A549 (cell line): ENCODE measurements at regions not wholly inside any gene's neighbourhood (a gene's known extent, or its start where the extent isn't known, plus 50 kb on each side); places are given as distances from the start of the nearest gene placed in this dataset.

Source experiments
- ATAC-seq, 2 experiments: fragments of 200-7000 bp in 1 of 2; fragments of >200 bp in 1 of 2; cut with Nextera tagmentation in 1 of 2; cut with Tn5 transposase in 1 of 2; 3 replicates each; pipeline versions ENCODE4 v1.8.0 to v1.9.1; 2018 to 2020; ENCODE audit warnings: mild to moderate bottlenecking in 1 of 2, moderate library complexity in 1 of 2
- CTCF ChIA-PET: fragments of 300-600 bp; sonication (Branson Sonifier 250); formaldehyde crosslinking; extraction: SDS; loops from one replicate; lab custom pipeline; 2021; ENCODE audit warnings: antibody characterized with exemption, inconsistent platforms; lab: Yijun Ruan, JAX
- POLR2A ChIA-PET: fragments of 350-600 bp; formaldehyde crosslinking; extraction: SDS; loops from one replicate; lab custom pipeline; 2021; ENCODE audit warnings: antibody characterized with exemption, inconsistent platforms; lab: Yijun Ruan, JAX
- DNase-seq, 2 experiments: peaks; one replicate each; pipeline versions ENCODE4 v3.0.0 to v3.0.0-alpha.2; 2011 to 2016; ENCODE audit warnings: low read depth in 1 of 2, low spot score in 1 of 2
- FAIRE-seq: peaks from 2 replicates; lab custom pipeline; 2011; peaks lifted over from hg19 to GRCh38; lab: Jason Lieb, UNC
- H3K27ac ChIP-seq, 2 experiments: fragments of >200 bp; sonication (Bioruptor Twin); formaldehyde crosslinking; 3 replicates each; pipeline ENCODE4 v1.5.1; 2016 to 2017
- H3K4me1 ChIP-seq: fragments of >200 bp; sonication (Bioruptor Twin); formaldehyde crosslinking; 3 replicates; pipeline ENCODE4 v1.6.1; 2016
- H3K4me2 ChIP-seq: fragments of >200 bp; sonication (Bioruptor Twin); formaldehyde crosslinking; 3 replicates; pipeline ENCODE4 v1.6.1; 2016
- H3K4me3 ChIP-seq: fragments of >200 bp; sonication (Bioruptor Twin); formaldehyde crosslinking; 3 replicates; pipeline ENCODE4 v1.5.1; 2016
- H3K9me3 ChIP-seq: fragments of >200 bp; sonication (Bioruptor Twin); formaldehyde crosslinking; 3 replicates; pipeline ENCODE4 v1.6.1; 2016
- ATOH8 ChIP-seq: fragments of 250-450 bp; sonication (Bioruptor Pico); IDR thresholded peaks from 2 replicates; pipeline ENCODE4 v1.5.0; 2020; ENCODE audit warnings: low read depth, mild to moderate bottlenecking, moderate library complexity
- CEBPB ChIP-seq, 2 experiments: fragments of >200 bp in 1 of 2; sonication (Bioruptor Twin) in 1 of 2; formaldehyde crosslinking in 1 of 2; IDR thresholded peaks; 2 replicates each; pipeline ENCODE4 v1.6.1; 2012 to 2016
- CHD4 ChIP-seq: fragments of 200-600 bp; sonication (generic); IDR thresholded peaks from 2 replicates; pipeline ENCODE4 v1.6.1; 2016; ENCODE audit warnings: antibody characterized with exemption, mild to moderate bottlenecking, borderline replicate concordance
- E2F6 ChIP-seq: IDR thresholded peaks from 2 replicates; pipeline ENCODE4 v1.6.1; 2012; ENCODE audit warnings: low read depth, borderline replicate concordance
- EP300 ChIP-seq, 2 experiments: fragments of >200 bp; sonication (Bioruptor Twin); formaldehyde crosslinking; IDR thresholded peaks; 2 replicates in 1 of 2; 3 replicates in 1 of 2; pipeline ENCODE4 v1.6.1; 2016 to 2017
- FOSB ChIP-seq: fragments of 250-450 bp; sonication (Bioruptor Pico); IDR thresholded peaks from 2 replicates; pipeline ENCODE4 v1.5.0; 2020; ENCODE audit warnings: mild to moderate bottlenecking, moderate library complexity
- FOXS1 ChIP-seq: fragments of 250-450 bp; sonication (Bioruptor Pico); IDR thresholded peaks from 2 replicates; pipeline ENCODE4 v1.5.0; 2020; ENCODE audit warnings: mild to moderate bottlenecking, moderate library complexity
- GATA3 ChIP-seq: IDR thresholded peaks from 2 replicates; pipeline ENCODE4 v1.6.1; 2012; ENCODE audit warnings: borderline replicate concordance
- HEYL ChIP-seq: fragments of 250-450 bp; sonication (Bioruptor Pico); IDR thresholded peaks from 2 replicates; pipeline ENCODE4 v1.8.0; 2021; ENCODE audit warnings: mild to moderate bottlenecking, moderate library complexity
- HMGXB4 ChIP-seq: fragments of 250-450 bp; sonication (Bioruptor Pico); IDR thresholded peaks from 2 replicates; pipeline ENCODE4 v1.5.0; 2021; ENCODE audit warnings: mild to moderate bottlenecking, moderate library complexity, borderline replicate concordance
- HOXB13 ChIP-seq: fragments of 250-450 bp; sonication (Bioruptor Pico); IDR thresholded peaks from 2 replicates; pipeline ENCODE4 v1.5.0; 2020; ENCODE audit warnings: low read depth, mild to moderate bottlenecking, moderate library complexity
- KDM5A ChIP-seq: fragments of 200-600 bp; sonication (generic); IDR thresholded peaks from 2 replicates; pipeline ENCODE4 v1.6.1; 2016; ENCODE audit warnings: antibody characterized with exemption, mild to moderate bottlenecking
- RAD21 ChIP-seq, 2 experiments: fragments of >200 bp in 1 of 2; sonication (Bioruptor Twin) in 1 of 2; formaldehyde crosslinking in 1 of 2; IDR thresholded peaks in 1 of 2; conservative IDR thresholded peaks in 1 of 2; 2 replicates in 1 of 2; 3 replicates in 1 of 2; pipeline ENCODE4 v1.6.1; 2012 to 2018; ENCODE audit warnings: inconsistent platforms in 1 of 2
- REST ChIP-seq: fragments of 200-600 bp; sonication (generic); IDR thresholded peaks from 2 replicates; pipeline ENCODE4 v1.6.1; 2016; ENCODE audit warnings: antibody characterized with exemption, mild to moderate bottlenecking, moderate library complexity
- RNF2 ChIP-seq: fragments of 200-600 bp; sonication (generic); IDR thresholded peaks from 2 replicates; pipeline ENCODE4 v1.6.1; 2016; ENCODE audit warnings: low read depth, mild to moderate bottlenecking, antibody characterized with exemption, moderate library complexity, borderline replicate concordance
- TP53 ChIP-seq: fragments of 250-450 bp; sonication (Bioruptor Pico); IDR thresholded peaks from 2 replicates; pipeline ENCODE4 v1.5.0; 2021; ENCODE audit warnings: mild to moderate bottlenecking, moderate library complexity
- ZNF302 ChIP-seq: fragments of 250-450 bp; sonication (Bioruptor Pico); IDR thresholded peaks from 2 replicates; pipeline ENCODE4 v1.9.0; 2021; ENCODE audit warnings: inconsistent platforms, mild to moderate bottlenecking, moderate library complexity
- ZSCAN20 ChIP-seq: fragments of 250-450 bp; sonication (Bioruptor Pico); IDR thresholded peaks from 2 replicates; pipeline ENCODE4 v1.8.0; 2022; ENCODE audit warnings: mild to moderate bottlenecking, moderate library complexity
- WGBS: methylation state at CpG from one replicate; pipeline ENCODE4 v1.1.6; 2017; ENCODE audit errors: missing lambda C conversion rate; 5-methylcytosine and 5-hydroxymethylcytosine counted together

GRCh38 chr1:81032374-81032773 is 768.4 kb upstream of the ADGRL2 start:
- H3K4me1 ChIP-seq, result no peaks in the 10 kb centered on the region
- ChIA-PET POLR2A (no interaction called here), CTCF (no interaction called here)
- TF ChIP-seq E2F6 (no peak), RNF2 (no peak), EP300 (IDR thresholded peaks at IDR 0.05) (no peak), CEBPB (IDR thresholded peaks at IDR 0.05) (no peak), HEYL (CRISPR knock-in tag) (no peak), HMGXB4 (CRISPR knock-in tag) (no peak)
- WGBS, result 36% methylated on average over 7 of the region's 7 CpGs
- no peak for DNase-seq
- FAIRE-seq, result no peak
- ATAC-seq, result no peak
- no peak overlapping the region for H3K4me3 ChIP-seq
- H3K9me3 ChIP-seq, result no peaks in the 10 kb centered on the region; the same call in 2 of the 3 replicates
- no peak overlapping the region for H3K27ac ChIP-seq
- H3K4me2 ChIP-seq, result no peak overlapping the region

- Histone ChIP-seq H3K4me2 (no peak overlapping the region), H3K4me1 (no peaks in the 10 kb centered on the region), H3K27ac (no peak overlapping the region), H3K9me3 (no peaks in the 10 kb centered on the region; the same call in 2 of the 3 replicates), H3K4me3 (no peak overlapping the region)
- no peak for ATAC-seq
- no peak for FAIRE-seq
- POLR2A ChIA-PET, result no interaction called here
- WGBS, result 40% methylated on average over 3 of the region's 3 CpGs
- CTCF ChIA-PET, result no interaction called here
- DNase-seq, result no peak
- no peak for TF ChIP-seq REST
- TF ChIP-seq RAD21 (conservative IDR thresholded peaks at IDR 0.05 in 1 of 2, IDR thresholded peaks at IDR 0.05 in 1 of 2), result no peak
- no peak for TF ChIP-seq E2F6
- TF ChIP-seq ZNF302 (CRISPR knock-in tag), result no peak
- TF ChIP-seq GATA3, result no peak
- TF ChIP-seq TP53, result no peak
- TF ChIP-seq HOXB13 (CRISPR knock-in tag), result no peak
- no peak for TF ChIP-seq ZSCAN20 (CRISPR knock-in tag)
- no peak for TF ChIP-seq HEYL (CRISPR knock-in tag)
- TF ChIP-seq KDM5A, result no peak
- no peak for TF ChIP-seq FOSB (CRISPR knock-in tag)
- no peak for TF ChIP-seq FOXS1 (CRISPR knock-in tag)
- no peak for TF ChIP-seq CHD4
- no peak for TF ChIP-seq ATOH8
These were observed 770.3 kb upstream of the ADGRL2 start for GRCh38 chr1:81030441-81030840.
